H1 (cell line): ENCODE measurements at regions not wholly inside any gene's neighbourhood (a gene's known extent, or its start where the extent isn't known, plus 50 kb on each side); places are given as distances from the start of the nearest gene placed in this dataset.
"Not testable (repeated sequence)": the region's sequence is repeated elsewhere in the genome, so short reads cannot be mapped to it uniquely, and the experiment has no call there.

Experiments used
- CTCF ChIA-PET: fragments of 300-600 bp; sonication (Branson Sonifier 250); formaldehyde crosslinking; loops from one replicate; lab custom pipeline; 2021; ENCODE audit not compliant: partially characterized antibody; lab: Charles Lee
- POLR2A ChIA-PET: fragments of 300-600 bp; sonication (Branson Sonifier 250); formaldehyde crosslinking; loops from one replicate; lab custom pipeline; 2021; ENCODE audit warnings: inconsistent platforms; ENCODE audit not compliant: partially characterized antibody; lab: Charles Lee
- DNase-seq, 2 experiments: peaks; one replicate each; pipeline versions ENCODE4 v3.0.0 to v3.0.0-alpha.2; 2010 to 2022; ENCODE audit warnings: low spot score in 2 of 2, low read depth in 1 of 2, mixed read lengths in 1 of 2
- FAIRE-seq: peaks from 2 replicates; lab custom pipeline; 2011; peaks lifted over from hg19 to GRCh38; lab: Jason Lieb, UNC
- H2AFZ ChIP-seq: 2 replicates; pipeline ENCODE4 v1.8.1; 2012; ENCODE audit warnings: low read length, inconsistent platforms
- H2AK5ac ChIP-seq: 2 replicates; pipeline ENCODE4 v1.6.1; 2013; ENCODE audit warnings: low read depth, low read length
- H2BK120ac ChIP-seq: replicated peaks from 2 replicates; pipeline ENCODE3; 2013; ENCODE audit warnings: low read depth, low read length, inconsistent platforms
- H2BK12ac ChIP-seq: 2 replicates; pipeline ENCODE4 v1.6.1; 2013; ENCODE audit warnings: low read depth, low read length
- H2BK15ac ChIP-seq: 2 replicates; pipeline ENCODE4 v1.6.1; 2013; ENCODE audit warnings: low read length
- H2BK20ac ChIP-seq: 2 replicates; pipeline ENCODE4 v1.6.1; 2013; ENCODE audit warnings: low read length
- H2BK5ac ChIP-seq: 2 replicates; pipeline ENCODE4 v1.6.1; 2013; ENCODE audit warnings: low read depth, low read length
- H3K14ac ChIP-seq: 2 replicates; pipeline ENCODE4 v1.6.1; 2013; ENCODE audit warnings: inconsistent platforms; ENCODE audit not compliant: insufficient read length
- H3K18ac ChIP-seq: 2 replicates; pipeline ENCODE4 v1.6.1; 2013; ENCODE audit warnings: low read length; ENCODE audit errors: extremely low read depth
- H3K23ac ChIP-seq: 2 replicates; pipeline ENCODE4 v1.6.1; 2013; ENCODE audit warnings: inconsistent platforms; ENCODE audit not compliant: insufficient read length
- H3K23me2 ChIP-seq: 2 replicates; pipeline ENCODE4 v1.6.1; 2013; ENCODE audit warnings: low read depth, low read length
- H3K27ac ChIP-seq: 2 replicates; pipeline ENCODE4 v1.6.1; 2011; ENCODE audit warnings: low read depth, low read length, inconsistent platforms
- H3K27me3 ChIP-seq, 4 experiments: replicated peaks in 1 of 4; 1 replicate in 1 of 4; 2 replicates in 3 of 4; pipeline versions ENCODE4 v1.6.1 to v1.8.1; 2011 to 2013; ENCODE audit warnings: low read length in 3 of 4, mild to moderate bottlenecking in 3 of 4, inconsistent platforms in 2 of 4, mixed read lengths in 2 of 4, moderate library complexity in 1 of 4; ENCODE audit not compliant: control insufficient read depth in 3 of 4, insufficient read depth in 3 of 4; ENCODE audit errors: extremely low read depth in 1 of 4
- H3K36me3 ChIP-seq, 4 experiments: 2 replicates each; pipeline versions ENCODE4 v1.6.1 to v1.8.1; 2011 to 2013; ENCODE audit warnings: mild to moderate bottlenecking in 4 of 4, low read length in 3 of 4, moderate library complexity in 2 of 4, control low read depth in 1 of 4, inconsistent platforms in 1 of 4; ENCODE audit not compliant: insufficient read depth in 4 of 4, control insufficient read depth in 2 of 4
- H3K4ac ChIP-seq: replicated peaks from 2 replicates; pipeline ENCODE3; 2013; ENCODE audit warnings: low read length, low read depth, mixed read lengths, inconsistent platforms; ENCODE audit not compliant: insufficient read length
- H3K4me1 ChIP-seq, 4 experiments: replicated peaks in 1 of 4; 1 replicate in 1 of 4; 2 replicates in 3 of 4; pipeline versions ENCODE4 v1.6.1 to v1.8.1; 2011 to 2013; ENCODE audit warnings: low read length in 3 of 4, inconsistent platforms in 2 of 4, mixed read lengths in 1 of 4; ENCODE audit not compliant: insufficient read depth in 4 of 4, control insufficient read depth in 3 of 4
- H3K4me2 ChIP-seq, 2 experiments: 2 replicates each; pipeline versions ENCODE4 v1.6.1 to v1.8.1; 2011 to 2013; ENCODE audit warnings: low read depth in 2 of 2, low read length in 2 of 2, control low read depth in 1 of 2, inconsistent platforms in 1 of 2, mild to moderate bottlenecking in 1 of 2; ENCODE audit not compliant: insufficient read depth in 1 of 2
- H3K4me3 ChIP-seq, 4 experiments: fragments of 200-600, 300-600 bp in 1 of 4; sonication (generic), shearing (Covaris generic), sonication (Bioruptor Twin) in 1 of 4; 2 replicates each; pipeline versions ENCODE4 v1.5.1 to v1.8.1; 2011 to 2016; ENCODE audit warnings: low read length in 4 of 4, low read depth in 3 of 4, control low read depth in 2 of 4, inconsistent platforms in 2 of 4, mild to moderate bottlenecking in 2 of 4, mixed read lengths in 1 of 4, moderate library complexity in 1 of 4; ENCODE audit not compliant: insufficient read depth in 2 of 4; ENCODE audit errors: extremely low read depth in 1 of 4
- H3K56ac ChIP-seq: replicated peaks from 2 replicates; pipeline ENCODE3; 2013; ENCODE audit warnings: low read depth, mild to moderate bottlenecking, mixed read lengths, low read length, inconsistent platforms; ENCODE audit not compliant: insufficient read length
- H3K79me1 ChIP-seq: 2 replicates; pipeline ENCODE4 v1.6.1; 2013; ENCODE audit warnings: low read depth, low read length, control low read depth
- H3K79me2 ChIP-seq, 2 experiments: 2 replicates each; pipeline versions ENCODE4 v1.6.1 to v1.8.1; 2012 to 2013; ENCODE audit warnings: low read length in 2 of 2, mild to moderate bottlenecking in 2 of 2, inconsistent platforms in 1 of 2; ENCODE audit not compliant: insufficient read depth in 2 of 2, control insufficient read depth in 1 of 2
- H3K9ac ChIP-seq, 4 experiments: replicated peaks in 1 of 4; 1 replicate in 1 of 4; 2 replicates in 3 of 4; pipeline versions ENCODE4 v1.6.1 to v1.8.1; 2011 to 2013; ENCODE audit warnings: low read depth in 3 of 4, low read length in 3 of 4, control low read depth in 2 of 4, mild to moderate bottlenecking in 2 of 4, moderate library complexity in 2 of 4, inconsistent platforms in 1 of 4; ENCODE audit errors: extremely low read depth in 1 of 4
- H3K9me3 ChIP-seq, 2 experiments: 2 replicates each; pipeline versions ENCODE4 v1.6.1 to v1.8.1; 2012 to 2013; ENCODE audit warnings: mild to moderate bottlenecking in 2 of 2, moderate library complexity in 2 of 2, control low read depth in 1 of 2, inconsistent platforms in 1 of 2, low read depth in 1 of 2, low read length in 1 of 2, mixed read lengths in 1 of 2; ENCODE audit not compliant: insufficient read depth in 2 of 2
- H4K20me1 ChIP-seq, 2 experiments: replicated peaks in 1 of 2; 2 replicates each; pipeline versions ENCODE3 to v1.8.1; 2011 to 2013; ENCODE audit warnings: inconsistent platforms in 2 of 2, low read length in 2 of 2, mild to moderate bottlenecking in 1 of 2; ENCODE audit not compliant: insufficient read depth in 2 of 2, control insufficient read depth in 1 of 2
- H4K5ac ChIP-seq: 2 replicates; pipeline ENCODE4 v1.6.1; 2013; ENCODE audit warnings: low read length, low read depth, mixed read lengths, inconsistent platforms; ENCODE audit not compliant: insufficient read length
- H4K8ac ChIP-seq: 2 replicates; pipeline ENCODE4 v1.8.0; 2013; ENCODE audit warnings: mild to moderate bottlenecking, moderate library complexity, low read length, inconsistent platforms; ENCODE audit not compliant: insufficient read depth; ENCODE audit errors: extremely low read depth
- H4K91ac ChIP-seq: replicated peaks from 2 replicates; pipeline ENCODE3; 2013; ENCODE audit warnings: low read length, mixed read lengths, inconsistent platforms; ENCODE audit not compliant: insufficient read length
- WGBS, 2 experiments: shearing (Covaris generic) in 1 of 2; methylation state at CpG; one replicate each; pipeline versions ENCODE4 v1.1.6 to v1.1.7; 2013 to 2015; ENCODE audit warnings: low lambda C conversion rate in 2 of 2, mixed read lengths in 2 of 2, inconsistent platforms in 1 of 2, low coverage in 1 of 2, missing lambda C conversion rate in 1 of 2; ENCODE audit not compliant: insufficient replicate concordance in 2 of 2, insufficient coverage in 1 of 2, insufficient read length in 1 of 2; ENCODE audit errors: extremely low coverage in 1 of 2, missing lambda C conversion rate in 1 of 2; 5-methylcytosine and 5-hydroxymethylcytosine counted together

DNA sequence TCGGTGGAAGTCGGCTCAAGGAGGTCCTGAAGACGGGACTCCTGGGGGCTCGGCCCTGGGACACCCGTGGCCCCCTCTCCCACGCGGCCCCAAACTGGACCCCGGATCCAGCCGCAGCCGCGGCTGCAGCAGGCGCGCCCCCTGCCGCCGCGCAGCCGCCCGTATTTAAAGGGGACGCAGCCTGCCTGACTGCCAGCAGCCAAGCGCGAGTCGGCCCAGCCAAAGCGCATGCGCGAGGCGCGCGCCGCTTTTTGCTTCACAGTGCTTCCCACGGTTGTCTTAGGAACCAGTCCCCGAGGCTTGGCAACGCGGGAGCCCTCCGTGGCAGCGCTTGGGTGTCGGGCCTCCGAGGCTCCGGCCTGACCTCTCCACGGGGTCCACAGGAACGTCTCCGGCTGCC is 684.4 kb downstream of the KCNJ18 start:
- H3K79me1 ChIP-seq, H3K14ac ChIP-seq, FAIRE-seq, H3K23me2 ChIP-seq, H2AFZ ChIP-seq, POLR2A ChIA-PET, H3K4me3 ChIP-seq, H3K27ac ChIP-seq, H3K79me2 ChIP-seq, H4K5ac ChIP-seq, H3K56ac ChIP-seq, H2BK20ac ChIP-seq, H2AK5ac ChIP-seq, H3K4ac ChIP-seq, H2BK15ac ChIP-seq, H3K4me1 ChIP-seq, H2BK120ac ChIP-seq, H4K8ac ChIP-seq, H3K23ac ChIP-seq, H3K9ac ChIP-seq, H3K27me3 ChIP-seq, H3K4me2 ChIP-seq, H4K20me1 ChIP-seq, H3K18ac ChIP-seq, H3K36me3 ChIP-seq, H2BK5ac ChIP-seq, CTCF ChIA-PET, DNase-seq, H4K91ac ChIP-seq, H2BK12ac ChIP-seq: not testable (repeated sequence)
- no CpG with 5 or more reads among the region's 41 CpGs for WGBS, 2 experiments
- peaks cover 22 to 30% of the 10 kb centered on the region in 2 experiments for H3K9me3 ChIP-seq

DNA sequence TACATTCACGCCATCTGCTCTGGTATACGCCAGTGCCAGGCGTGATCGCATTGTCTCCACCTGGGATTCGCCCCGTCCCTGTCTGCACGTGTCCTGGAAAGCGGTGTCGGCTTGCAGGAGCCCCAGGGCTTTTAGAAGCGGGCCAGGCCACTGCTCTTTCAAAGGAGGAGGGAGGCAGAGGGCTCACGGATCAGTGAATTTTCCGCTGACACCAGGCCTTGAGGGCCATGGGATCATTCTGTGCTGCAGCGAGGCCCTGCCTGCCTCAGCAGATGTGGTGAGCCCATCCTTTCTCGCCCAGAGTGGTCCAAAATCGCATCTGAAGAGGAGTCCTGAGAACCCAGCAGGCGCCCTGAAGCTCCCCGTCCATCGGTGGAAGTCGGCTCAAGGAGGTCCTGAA is 686.4 kb downstream of the KCNJ18 start:
- H2AK5ac ChIP-seq, H3K4ac ChIP-seq, H3K27me3 ChIP-seq, H3K14ac ChIP-seq, H3K56ac ChIP-seq, H4K8ac ChIP-seq, H3K23ac ChIP-seq, H3K9ac ChIP-seq, CTCF ChIA-PET, H4K91ac ChIP-seq, H3K79me2 ChIP-seq, H3K4me3 ChIP-seq, H3K36me3 ChIP-seq, H4K5ac ChIP-seq, H3K18ac ChIP-seq, H3K27ac ChIP-seq, H3K79me1 ChIP-seq, POLR2A ChIA-PET, H2BK12ac ChIP-seq, H2AFZ ChIP-seq, DNase-seq, FAIRE-seq, H3K23me2 ChIP-seq, H2BK120ac ChIP-seq, H2BK20ac ChIP-seq, H2BK15ac ChIP-seq, H2BK5ac ChIP-seq, H3K4me2 ChIP-seq, H4K20me1 ChIP-seq, H3K4me1 ChIP-seq: not testable (repeated sequence)
- H3K9me3 ChIP-seq = peaks cover 13 to 18% of the 10 kb centered on the region in 2 experiments
- no CpG with 5 or more reads among the region's 19 CpGs for WGBS, 2 experiments
